HG02623 (cell line): ENCODE measurements at regions not wholly inside any gene's neighbourhood (a gene's known extent, or its start where the extent isn't known, plus 50 kb on each side); places are given as distances from the start of the nearest gene placed in this dataset.
A peak's percentile ranks its signal among the peaks of the same experiment; 100 is the strongest.
"Not testable (repeated sequence)": the region's sequence is repeated elsewhere in the genome, so short reads cannot be mapped to it uniquely, and the experiment has no call there.

Source experiments
- ATAC-seq: cut with Tn5 transposase; IDR thresholded peaks from one replicate; pipeline ENCODE4 v1.9.1; 2021; ENCODE audit warnings: moderate library complexity; ENCODE audit not compliant: unreplicated experiment

DNA sequence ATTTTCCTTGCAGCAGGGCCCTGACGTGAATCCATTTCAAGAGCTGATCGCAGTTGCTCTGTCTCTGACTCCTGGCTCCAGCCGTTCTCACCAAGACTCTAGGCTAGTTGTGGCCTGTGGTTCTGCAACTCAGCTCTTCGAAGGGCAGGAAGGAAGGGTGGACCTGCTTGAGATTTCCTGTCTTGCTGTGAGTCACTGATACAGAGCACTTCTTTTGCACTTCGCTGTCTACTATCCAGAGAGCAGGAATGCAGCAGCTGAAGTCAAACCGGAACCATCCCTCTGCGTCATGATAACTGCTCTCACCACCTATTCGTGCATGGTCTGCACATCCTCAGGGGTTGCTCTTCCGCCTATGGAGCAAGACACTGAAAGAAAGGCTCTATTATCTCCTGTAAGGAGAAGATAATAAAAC, 59.7 kb downstream of the RAP2B start:
- ATAC-seq: peak; percentile 97

DNA sequence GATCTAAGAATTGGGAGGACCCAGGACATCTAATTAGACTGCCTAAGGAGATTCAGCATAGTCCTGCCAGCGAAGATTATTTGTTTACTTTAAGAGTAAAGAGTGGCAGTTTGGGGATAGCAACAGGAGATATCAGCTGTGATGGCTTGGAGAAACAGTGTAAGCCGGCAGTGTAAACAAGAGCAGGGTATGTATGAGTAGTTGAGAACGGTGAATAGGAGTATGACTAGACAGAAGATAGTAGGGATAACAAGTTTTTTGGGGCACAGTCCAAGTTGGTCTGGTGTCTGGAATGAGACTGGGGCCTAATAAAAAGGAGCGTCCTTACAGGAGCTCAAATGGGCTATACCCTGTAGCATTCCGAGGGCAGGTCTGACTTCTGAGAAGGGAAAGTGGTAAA, 64.9 kb downstream of the RAP2B start:
- ATAC-seq: not testable (repeated sequence)

DNA sequence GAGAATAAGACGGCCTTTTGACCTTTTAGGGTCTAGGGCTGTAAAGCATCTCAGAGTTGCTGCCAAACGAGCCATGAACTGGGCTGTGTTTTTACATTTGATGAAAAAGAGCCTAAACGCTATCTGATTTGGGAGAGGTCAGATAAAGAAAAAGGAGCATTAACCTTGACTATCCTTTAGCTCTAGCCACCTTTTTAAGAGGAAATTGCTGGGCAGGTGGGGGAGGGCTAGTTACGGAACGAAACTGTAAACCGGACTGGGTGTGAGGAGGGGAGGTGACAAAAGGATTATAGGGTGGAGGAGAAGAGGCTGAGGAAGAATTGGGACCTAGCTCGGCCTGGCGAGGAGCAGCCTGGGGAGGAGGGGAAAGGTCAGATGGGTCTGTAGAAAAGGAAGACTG, 68.4 kb downstream of the RAP2B start:
- not testable (repeated sequence) for ATAC-seq

DNA sequence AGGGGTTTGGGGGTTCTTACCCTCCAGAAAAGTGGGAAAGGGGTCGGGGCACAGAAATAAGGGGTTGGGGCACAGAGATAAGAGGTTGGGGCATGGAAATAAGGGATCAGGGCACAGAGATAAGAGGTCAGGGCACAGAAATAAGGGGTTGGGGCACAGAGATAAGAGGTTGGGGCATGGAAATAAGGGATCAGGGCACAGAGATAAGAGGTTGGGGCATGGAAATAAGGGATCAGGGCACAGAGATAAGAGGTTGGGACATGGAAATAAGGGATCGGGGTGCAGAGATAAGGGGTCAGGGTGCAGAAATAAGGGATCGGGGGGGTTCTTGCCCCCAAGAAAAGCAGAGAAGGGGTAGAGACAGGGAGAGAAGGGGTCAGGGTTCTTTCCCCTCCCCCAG, 69.2 kb downstream of the RAP2B start:
- ATAC-seq: not testable (repeated sequence)

DNA sequence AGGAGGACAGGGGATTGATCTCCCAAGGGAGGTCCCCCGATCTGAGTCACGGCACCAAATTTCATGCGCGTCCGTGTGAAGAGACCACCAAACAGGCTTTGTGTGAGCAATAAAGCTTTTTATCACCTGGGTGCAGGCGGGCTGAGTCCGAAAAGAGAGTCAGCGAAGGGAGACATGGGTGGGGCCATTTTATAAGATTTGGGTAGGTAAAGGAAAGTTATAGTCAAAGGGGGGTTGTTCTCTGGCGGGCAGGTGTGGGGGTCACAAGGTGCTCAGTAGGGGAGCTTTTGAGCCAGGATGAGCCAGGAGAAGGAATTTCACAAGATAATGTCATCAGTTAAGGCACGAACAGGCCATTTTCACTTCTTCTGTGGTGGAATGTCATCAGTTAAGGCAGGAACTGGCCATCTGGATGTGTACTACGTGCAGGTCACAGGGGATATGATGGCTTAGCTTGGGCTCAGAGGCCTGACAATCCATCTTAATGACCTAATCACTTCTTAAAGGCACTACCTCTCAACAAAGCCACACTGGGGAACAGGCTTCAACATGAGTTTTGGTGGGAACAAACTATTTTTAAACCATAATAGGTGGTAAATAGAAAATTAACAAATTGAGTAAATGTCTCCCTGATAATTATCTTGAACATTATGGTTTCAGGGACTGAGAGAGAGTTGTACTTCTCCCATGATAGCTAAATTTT, 70.2 kb downstream of the RAP2B start:
- ATAC-seq: not testable (repeated sequence)

DNA sequence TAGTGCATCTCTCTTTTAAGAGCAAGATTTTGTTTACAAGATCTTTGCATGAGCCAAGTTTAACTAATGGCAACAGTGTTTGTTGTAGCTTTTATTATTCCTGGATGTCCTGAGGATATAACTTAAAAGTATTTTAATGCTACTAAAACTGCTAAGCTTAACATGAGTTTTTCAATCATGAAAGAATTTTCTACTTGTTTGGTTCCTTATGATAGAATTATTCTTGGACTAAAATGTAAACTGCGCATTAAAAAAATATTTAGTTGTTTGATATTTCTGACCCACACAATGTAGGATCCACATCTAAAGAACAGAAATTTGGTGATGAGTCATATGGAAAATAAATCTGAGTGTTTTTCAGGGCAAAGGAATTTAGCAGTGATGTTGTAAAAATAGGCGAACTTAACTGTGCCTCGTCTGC, 70.8 kb downstream of the RAP2B start:
- no peak for ATAC-seq

DNA sequence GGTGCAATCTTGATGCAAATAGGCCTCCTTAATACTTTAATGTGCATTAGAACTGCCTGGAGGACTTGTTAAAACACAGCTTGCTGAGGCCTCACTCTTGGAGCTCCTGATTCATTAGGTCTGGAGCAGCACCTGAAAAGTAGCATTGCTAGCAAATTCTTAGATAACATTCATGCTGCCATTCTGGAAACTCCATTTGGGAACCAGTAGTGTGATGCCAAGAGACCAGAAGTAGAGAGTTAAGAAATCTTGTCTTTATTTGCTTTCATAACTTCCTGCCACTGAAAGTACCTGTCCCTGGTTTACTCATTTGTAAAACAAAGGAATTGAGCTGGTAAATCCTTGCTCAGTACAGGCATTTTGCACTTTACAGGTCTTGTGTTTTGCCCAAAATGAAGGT, 72.0 kb downstream of the RAP2B start:
- ATAC-seq: no peak

DNA sequence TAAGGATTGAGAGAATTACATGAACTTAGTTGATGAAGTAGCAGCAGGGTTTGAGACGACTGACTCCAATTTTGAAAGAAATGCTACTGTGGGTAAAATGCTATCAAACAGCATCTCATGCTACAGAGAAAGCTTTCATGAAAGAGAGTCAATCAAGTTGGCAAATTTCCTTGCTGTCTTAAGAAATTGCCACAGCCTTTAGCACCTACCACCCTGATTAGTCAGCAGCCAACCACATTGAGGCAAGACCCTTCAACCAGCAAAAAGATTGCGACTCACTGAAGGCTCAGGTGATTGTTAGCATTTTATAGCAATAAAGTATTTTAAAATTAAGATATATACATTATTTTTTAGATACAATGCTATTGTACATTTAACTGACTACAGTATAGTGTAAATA, 80.9 kb downstream of the RAP2B start:
- no peak for ATAC-seq

DNA sequence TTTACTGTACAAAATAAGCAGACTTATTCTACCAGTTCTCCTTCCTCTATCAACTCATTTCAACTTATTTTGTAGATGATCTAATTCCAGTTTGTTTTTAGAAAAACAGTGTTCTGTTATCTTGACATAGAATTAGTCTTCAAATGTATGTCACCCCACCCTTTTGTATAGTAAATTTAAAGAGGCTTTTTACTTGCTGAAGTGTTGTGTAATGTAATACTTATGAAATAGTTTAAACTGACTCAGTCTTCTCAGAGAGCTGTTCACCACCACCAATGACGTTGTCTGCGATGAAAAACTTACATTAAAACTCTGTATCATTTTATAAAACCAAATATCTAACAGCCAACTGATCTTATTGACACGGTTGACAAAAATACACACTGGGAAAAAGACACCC, 82.9 kb downstream of the RAP2B start:
- no peak for ATAC-seq

DNA sequence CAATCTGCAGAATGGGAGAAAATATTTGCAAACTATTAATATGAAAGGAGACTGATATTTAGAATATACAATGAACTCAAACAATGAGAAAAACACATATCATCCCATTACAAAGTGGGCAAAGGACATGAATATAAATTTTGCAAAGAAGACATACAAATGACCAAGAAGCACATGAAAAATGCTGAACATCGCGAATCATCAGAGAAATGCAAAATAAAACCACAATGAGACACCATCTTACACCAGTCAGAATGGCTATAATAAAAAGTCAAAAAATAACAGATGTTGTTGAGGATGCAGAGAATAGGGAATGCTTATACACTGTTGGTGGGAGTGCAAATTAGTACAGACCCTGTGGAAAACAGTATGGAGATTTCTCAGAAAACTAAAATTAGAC, 83.6 kb downstream of the RAP2B start:
- no peak for ATAC-seq

DNA sequence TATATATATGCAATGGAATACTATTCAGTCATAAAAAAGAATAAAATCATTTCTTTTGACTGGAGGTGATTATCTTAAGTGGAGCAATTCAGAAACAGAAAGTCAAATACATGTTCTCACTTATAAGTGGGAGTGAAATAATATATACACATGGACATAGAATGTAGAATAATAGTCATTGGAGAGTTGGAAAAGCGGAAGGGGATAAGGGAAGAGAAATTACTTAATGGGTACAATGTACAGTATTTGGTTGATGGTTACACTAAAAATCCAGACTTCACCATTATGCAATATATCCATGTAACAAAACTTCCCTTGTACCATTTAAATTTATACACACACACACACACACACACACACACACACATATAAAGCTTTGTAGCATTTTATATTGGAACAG, 84.3 kb downstream of the RAP2B start:
- no peak for ATAC-seq

DNA sequence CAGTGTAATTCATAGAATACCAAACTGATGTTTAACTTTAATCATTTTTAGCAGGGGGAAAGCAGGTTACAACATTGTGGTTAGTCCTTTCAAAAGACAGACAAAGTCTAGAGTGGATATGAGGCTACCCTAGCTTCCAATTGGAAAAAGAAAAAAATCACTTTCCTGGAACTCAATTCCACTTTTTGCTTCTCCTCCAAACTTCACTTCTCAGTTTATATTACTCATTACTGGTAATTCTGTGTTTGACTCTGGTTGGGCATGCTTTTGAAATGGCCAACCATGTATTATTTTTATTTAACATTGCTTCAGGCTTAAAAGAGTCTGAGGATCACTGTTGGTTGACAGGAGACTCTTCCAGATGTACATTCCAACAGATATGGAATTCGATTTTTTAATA, 84.8 kb downstream of the RAP2B start:
- ATAC-seq: no peak

DNA sequence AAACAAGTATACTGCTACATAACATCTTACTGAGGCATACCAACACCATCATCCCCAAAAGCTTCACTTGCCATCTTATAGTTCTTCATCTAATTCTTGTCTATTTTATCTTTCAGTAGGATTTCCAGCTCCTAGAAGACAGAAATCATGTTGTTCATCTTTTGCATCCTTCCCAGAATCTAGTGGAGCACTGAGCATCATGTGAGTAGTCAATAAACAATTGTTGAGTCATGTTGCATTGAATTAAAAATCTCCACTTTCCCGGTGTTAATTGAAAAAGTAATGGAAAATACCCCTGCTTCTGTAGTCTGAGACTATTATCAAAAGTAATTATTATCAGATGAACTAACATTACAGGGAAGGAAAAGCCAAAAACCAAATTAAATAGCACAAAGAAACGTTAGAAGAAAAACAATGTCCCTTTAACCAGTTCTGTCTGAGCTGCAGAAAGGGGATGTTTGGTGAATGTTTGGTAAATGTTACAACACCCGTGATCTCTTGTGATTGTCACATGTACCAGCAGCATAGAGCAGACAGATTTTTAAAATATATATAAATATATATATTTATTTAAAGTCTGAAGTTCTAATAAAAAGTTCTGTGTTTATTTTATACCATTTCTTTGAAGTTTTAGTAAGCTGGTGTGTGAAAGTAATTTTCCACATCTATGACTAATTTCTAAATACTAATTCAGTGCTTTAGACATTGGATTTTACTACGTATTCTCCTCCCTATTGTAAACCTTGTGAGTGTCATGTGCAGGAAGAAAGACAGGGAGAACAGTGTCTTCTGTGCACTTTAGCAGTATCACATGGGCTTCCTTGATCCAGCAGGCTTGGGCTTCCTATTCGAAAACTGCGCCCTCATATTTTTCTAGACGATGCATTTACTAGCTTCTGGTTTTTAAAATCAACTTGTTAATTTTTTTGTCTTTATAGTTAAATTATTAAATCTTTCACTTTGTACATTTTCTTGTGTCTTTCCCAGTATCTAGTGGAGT, 85.6 kb downstream of the RAP2B start:
- ATAC-seq: no peak

DNA sequence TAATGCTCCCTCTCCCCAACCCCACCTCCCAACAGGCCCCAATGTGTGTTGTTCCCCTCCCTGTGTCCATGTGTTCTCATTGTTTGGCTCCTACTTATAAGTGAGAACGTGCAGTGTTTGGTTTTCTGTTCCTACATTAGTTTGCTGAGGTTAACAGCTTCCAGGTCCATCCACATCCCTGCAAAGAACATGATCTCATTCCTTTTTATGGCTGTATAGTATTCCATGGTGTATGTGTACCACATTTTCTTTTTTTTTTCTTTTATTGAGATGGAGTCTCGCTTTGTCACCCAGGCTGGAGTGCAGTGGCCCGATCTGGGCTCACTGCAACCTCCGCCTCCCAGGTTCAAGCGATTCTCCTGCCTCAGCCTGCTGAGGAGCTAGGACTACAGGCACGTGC, 86.8 kb downstream of the RAP2B start:
- not testable (repeated sequence) for ATAC-seq

DNA sequence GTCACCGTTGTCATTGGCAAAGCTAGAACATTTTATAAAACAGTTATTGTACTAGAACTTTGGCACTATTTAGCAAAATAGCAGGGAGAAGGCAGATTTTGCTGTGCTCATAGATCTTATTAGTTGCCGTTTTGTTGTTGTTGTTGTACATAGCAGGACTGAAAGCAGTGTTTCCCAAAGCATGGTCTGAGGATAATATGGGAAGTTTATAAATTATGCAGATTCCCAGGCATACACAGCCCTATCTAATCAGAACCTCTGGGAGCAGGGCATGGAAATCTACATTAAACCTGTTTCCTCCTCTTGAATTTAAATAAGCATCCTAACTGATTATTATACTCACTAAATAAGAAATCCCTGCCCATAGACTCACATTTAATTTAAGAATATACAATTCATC, 87.9 kb downstream of the RAP2B start:
- no peak for ATAC-seq

DNA sequence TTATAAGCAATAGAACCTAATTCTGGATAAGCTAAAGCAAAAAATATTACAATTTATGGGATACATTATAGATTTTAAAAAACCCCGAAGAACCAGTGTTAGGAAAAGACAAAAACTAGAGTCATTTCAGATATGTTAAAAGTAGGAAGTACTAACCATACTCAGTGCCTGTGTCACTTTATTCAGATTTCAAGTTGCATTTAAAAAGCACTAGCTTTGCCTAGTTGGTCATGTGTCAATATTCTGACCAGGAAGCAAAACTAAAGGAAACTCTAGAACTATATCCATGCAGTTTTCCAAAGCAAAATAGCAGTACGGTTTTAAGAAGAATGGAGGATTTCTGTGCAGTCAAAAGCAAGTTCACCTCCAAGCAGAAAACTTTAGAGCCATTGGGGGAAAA, 88.4 kb downstream of the RAP2B start:
- no peak for ATAC-seq

DNA sequence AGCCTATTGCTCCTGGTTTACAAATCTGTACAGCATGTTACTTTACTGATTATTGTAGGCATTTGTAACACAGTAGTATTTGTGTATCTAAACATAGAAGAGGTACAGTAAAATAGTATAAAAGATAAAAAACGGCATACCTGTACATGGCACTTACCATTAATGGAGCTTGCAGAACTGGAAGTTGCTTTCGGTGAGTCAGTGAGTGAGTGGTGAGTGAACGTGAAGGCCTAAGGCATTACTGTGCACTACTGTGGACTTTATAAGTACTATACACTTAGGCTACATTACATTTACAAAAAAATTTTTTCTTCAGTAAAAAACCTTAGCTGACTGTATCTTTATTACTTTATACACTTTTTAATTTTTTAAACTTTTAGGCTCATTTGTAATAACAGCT, 90.9 kb downstream of the RAP2B start:
- no peak for ATAC-seq

DNA sequence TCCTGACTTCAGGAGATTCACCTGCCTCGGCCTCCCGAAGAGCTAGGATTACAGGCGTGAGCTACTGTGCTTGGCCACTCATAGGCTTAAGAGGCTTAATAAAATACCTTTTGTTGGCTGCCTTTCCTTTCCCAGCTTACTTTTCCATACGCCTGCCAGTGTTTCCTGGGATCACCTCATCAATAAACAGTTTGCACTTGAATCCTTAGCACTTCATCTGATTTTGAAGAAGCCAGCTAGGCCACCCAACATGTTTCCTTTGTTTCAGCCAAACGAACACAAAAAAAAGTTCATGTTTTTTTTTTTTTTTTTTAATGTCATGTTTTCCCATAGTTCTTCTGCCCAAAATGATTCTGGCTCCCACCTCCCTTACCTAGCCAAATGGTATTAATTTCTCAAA, 92.3 kb downstream of the RAP2B start:
- no peak for ATAC-seq

DNA sequence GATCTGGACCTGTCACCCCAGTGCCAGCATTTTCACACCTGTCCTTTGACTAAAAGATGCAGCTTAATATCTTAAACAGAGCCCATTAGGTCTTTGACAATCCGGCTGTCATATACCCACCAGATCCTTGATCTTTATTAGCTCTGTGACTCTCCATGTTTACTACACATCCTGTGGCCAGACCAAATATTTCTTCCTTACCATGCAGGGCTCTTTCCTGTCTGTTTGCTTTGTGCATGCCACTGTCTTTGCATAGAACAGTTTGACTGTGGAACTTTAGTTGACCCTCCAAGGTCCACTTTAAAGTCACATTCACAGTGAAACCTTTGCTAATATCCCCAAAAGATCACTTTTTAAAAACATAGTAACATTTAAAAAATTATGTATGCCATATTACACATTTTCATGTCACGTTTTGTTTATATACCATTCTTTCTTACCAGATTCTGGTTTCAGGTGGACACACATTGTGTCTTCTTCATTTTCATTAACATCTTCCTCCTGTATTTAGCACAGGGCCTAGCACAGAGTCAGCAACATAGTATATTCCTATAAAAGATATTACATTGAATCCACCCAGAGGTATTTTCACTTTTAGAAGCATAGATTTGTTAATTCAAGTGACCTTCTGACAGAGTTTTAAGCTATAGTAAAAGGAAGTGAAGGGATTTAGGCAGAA, 95.8 kb downstream of the RAP2B start:
- no peak for ATAC-seq

DNA sequence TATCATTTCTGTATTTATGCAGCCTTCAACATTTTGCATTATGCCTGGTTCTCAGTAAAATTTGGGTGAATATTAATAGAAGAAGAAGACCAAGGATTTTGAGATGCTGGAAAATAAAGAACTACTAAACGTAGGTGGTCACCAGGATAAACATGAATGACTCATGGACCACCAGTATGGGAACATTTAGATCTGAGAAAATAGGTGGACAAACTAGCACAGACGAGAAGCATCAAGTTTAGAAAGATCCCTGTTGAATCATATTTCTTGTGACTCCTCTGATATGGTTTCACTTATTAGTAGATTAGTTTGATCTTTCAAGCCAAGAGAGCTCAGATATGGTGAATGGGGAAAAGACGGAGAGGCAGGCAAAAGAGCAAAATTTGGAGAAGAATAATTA, 97.9 kb downstream of the RAP2B start:
- ATAC-seq: no peak

DNA sequence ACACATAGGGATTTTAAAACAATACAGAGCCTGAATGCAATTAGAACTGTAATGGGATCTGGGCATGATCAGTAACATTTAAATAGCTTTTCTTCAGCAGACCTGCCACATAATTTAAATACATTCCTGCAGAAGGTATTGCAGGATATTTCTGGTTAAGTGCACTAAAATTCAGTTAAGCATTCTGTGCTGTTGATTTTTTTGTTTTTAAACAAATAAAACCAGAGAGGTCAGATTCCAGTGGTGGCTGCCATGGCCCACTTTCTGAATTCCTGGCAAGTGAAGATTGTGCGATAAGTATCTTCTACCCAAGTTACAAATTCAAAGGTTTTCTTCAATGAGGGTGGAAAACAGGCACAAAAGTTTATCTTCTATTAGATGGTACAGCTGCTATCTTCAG, 98.7 kb downstream of the RAP2B start:
- ATAC-seq: no peak

DNA sequence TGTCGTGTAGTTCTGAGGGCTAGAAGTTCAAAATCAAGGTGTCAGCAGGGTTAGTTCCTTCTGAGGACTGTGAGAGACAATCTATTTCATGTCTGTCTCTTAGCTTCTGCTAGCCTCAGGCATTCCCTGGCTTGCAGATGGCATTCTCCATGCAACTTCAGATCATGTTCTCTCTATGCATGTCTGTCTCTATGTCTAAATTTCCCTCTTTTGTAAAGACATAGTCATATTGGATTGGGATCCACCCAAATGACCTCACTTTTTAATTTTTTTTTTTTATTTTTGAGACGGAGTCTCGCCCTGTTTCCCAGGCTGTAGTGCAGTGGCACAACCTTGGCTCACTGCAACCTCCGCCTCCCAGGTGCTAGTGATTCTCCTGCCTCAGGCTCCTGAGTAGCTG, 104.6 kb downstream of the RAP2B start:
- ATAC-seq: no peak
